ENCODE measurements at regions not wholly inside any gene's neighbourhood (a gene's known extent, or its start where the extent isn't known, plus 50 kb on each side); places are given as distances from the start of the nearest gene placed in this dataset.

- no peaks in the 10 kb centered on the region for H3K9me3 Mint-ChIP-seq
- H3K27ac Mint-ChIP-seq = no peak overlapping the region
- peaks cover 13% of the 10 kb centered on the region for H3K27me3 Mint-ChIP-seq
- intact Hi-C loops (cut with micrococcal nuclease) = no loop called here
- no peak for DNase-seq
- H3K36me3 Mint-ChIP-seq (ENCODE audit: low read depth) = no peaks in the 10 kb centered on the region
- peaks cover 6% of the 10 kb centered on the region for H3K4me1 Mint-ChIP-seq
- no peak overlapping the region for H3K4me3 Mint-ChIP-seq
Measured at GRCh38 chr6:12602342-12602741, 114.2 kb upstream of the PHACTR1 start.

- Mint-ChIP-seq H3K27me3 (peaks cover 13% of the 10 kb centered on the region), H3K9me3 (no peaks in the 10 kb centered on the region), H3K4me3 (no peak overlapping the region), H3K36me3 (ENCODE audit: low read depth) (no peaks in the 10 kb centered on the region), H3K4me1 (peaks cover 6% of the 10 kb centered on the region), H3K27ac (no peak overlapping the region)
- intact Hi-C loops (cut with micrococcal nuclease) = no loop called here
- no peak for DNase-seq
Measured at GRCh38 chr6:12602951-12603672, 113.5 kb upstream of the PHACTR1 start.

GRCh38 chr6:12603673-12604049 is 112.9 kb upstream of the PHACTR1 start:
- Mint-ChIP-seq H3K27ac (no peak overlapping the region), H3K4me3 (no peak overlapping the region), H3K27me3 (peaks cover 13% of the 10 kb centered on the region), H3K4me1 (peaks cover 11% of the 10 kb centered on the region), H3K9me3 (no peaks in the 10 kb centered on the region), H3K36me3 (ENCODE audit: low read depth) (no peaks in the 10 kb centered on the region)
- intact Hi-C loops (cut with micrococcal nuclease) = loop anchor here (2.0 kb wide), 2 partner anchors 315 to 949 kb away; no protein-coding TSS in a partner anchor
- no peak for DNase-seq

DNA sequence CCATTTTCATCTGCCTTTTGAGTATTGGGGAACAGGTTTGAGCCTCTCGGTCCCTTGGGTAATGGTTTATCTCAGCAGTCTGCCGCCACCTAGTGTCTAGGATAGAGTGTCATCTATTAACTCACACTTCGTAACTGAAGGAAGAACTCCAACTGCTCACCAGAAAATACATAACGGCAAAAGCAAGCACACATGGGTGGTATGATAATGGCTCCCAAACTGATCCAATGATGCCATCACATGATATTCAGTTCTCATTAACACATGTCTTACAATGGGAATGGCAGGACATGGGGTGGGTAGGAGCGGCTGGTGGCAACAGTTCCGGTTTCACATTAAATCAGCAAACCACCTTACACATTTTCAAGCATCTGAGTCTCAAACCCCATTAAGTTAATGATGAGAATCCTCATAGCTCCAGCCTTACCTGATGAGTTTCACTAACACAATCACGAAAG is 110.7 kb upstream of the PHACTR1 start:
- peak overlapping the region; percentile 39 for H3K4me3 Mint-ChIP-seq
- H3K36me3 Mint-ChIP-seq (ENCODE audit: low read depth) = no peaks in the 10 kb centered on the region
- H3K9me3 Mint-ChIP-seq = no peaks in the 10 kb centered on the region
- H3K27me3 Mint-ChIP-seq = peaks cover 7% of the 10 kb centered on the region
- H3K27ac Mint-ChIP-seq = no peak overlapping the region
- intact Hi-C loops (cut with micrococcal nuclease) = loop anchor here (2.0 to 5.0 kb wide), 3 partner anchors 317 to 951 kb away; no protein-coding TSS in a partner anchor
- peaks cover 13% of the 10 kb centered on the region for H3K4me1 Mint-ChIP-seq
- peak; percentile 84 for DNase-seq

GRCh38 chr6:12606616-12607015 is 110.0 kb upstream of the PHACTR1 start:
- Mint-ChIP-seq H3K4me1 (peaks cover 13% of the 10 kb centered on the region), H3K36me3 (ENCODE audit: low read depth) (no peaks in the 10 kb centered on the region), H3K27me3 (peaks cover 10% of the 10 kb centered on the region), H3K4me3 (no peak overlapping the region), H3K27ac (no peak overlapping the region), H3K9me3 (no peaks in the 10 kb centered on the region)
- intact Hi-C loops (cut with micrococcal nuclease) = loop anchor here (5.0 kb wide), 1 partner anchor 904 kb away; no protein-coding TSS in a partner anchor
- peak; percentile 39 for DNase-seq

GRCh38 chr6:12608016-12608860 is 108.3 kb upstream of the PHACTR1 start:
- peaks cover 13% of the 10 kb centered on the region for H3K4me1 Mint-ChIP-seq
- H3K9me3 Mint-ChIP-seq = no peaks in the 10 kb centered on the region
- H3K27me3 Mint-ChIP-seq = peaks cover 14% of the 10 kb centered on the region
- peak; percentile 52 for DNase-seq
- H3K4me3 Mint-ChIP-seq = no peak overlapping the region
- no peak overlapping the region for H3K27ac Mint-ChIP-seq
- intact Hi-C loops (cut with micrococcal nuclease) = loop anchor here (5.0 kb wide), 1 partner anchor 906 kb away; no protein-coding TSS in a partner anchor
- H3K36me3 Mint-ChIP-seq (ENCODE audit: low read depth) = no peaks in the 10 kb centered on the region

DNA sequence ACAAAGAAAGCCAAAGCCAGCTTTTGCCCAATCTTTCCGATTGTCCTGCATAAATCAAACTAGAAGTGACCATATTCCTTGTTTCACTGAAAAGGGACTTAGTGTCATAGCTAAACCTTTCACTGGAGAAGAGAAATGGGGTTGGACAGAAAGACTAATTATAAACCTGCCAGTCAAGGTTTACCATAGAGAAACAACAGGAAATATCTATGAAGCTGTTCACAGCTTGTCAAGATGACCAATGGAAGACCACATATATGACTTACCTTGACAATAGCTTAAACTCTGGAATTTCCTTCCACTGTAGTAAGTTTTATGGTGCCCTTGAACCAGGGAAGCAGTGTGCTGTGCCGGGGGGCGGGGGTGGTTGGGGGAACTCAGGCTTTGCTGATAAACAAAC is 107.7 kb upstream of the PHACTR1 start:
- intact Hi-C loops (cut with micrococcal nuclease) = loop anchor here (5.0 kb wide), 1 partner anchor 907 kb away; no protein-coding TSS in a partner anchor
- Mint-ChIP-seq H3K36me3 (ENCODE audit: low read depth) (no peaks in the 10 kb centered on the region), H3K9me3 (no peaks in the 10 kb centered on the region), H3K4me1 (peaks cover 13% of the 10 kb centered on the region), H3K4me3 (no peak overlapping the region), H3K27me3 (peaks cover 11% of the 10 kb centered on the region), H3K27ac (no peak overlapping the region)
- DNase-seq = peak; percentile 15

GRCh38 chr6:12609751-12610150 is 106.8 kb upstream of the PHACTR1 start:
- Mint-ChIP-seq H3K4me3 (no peak overlapping the region), H3K36me3 (ENCODE audit: low read depth) (no peaks in the 10 kb centered on the region), H3K4me1 (peaks cover 13% of the 10 kb centered on the region), H3K27me3 (peaks cover 11% of the 10 kb centered on the region), H3K27ac (no peak overlapping the region), H3K9me3 (no peaks in the 10 kb centered on the region)
- DNase-seq = no peak
- intact Hi-C loops (cut with micrococcal nuclease) = loop anchor here (5.0 kb wide), 1 partner anchor 907 kb away; no protein-coding TSS in a partner anchor

- Mint-ChIP-seq H3K4me1 (peaks cover 9% of the 10 kb centered on the region), H3K27ac (no peak overlapping the region), H3K9me3 (no peaks in the 10 kb centered on the region), H3K27me3 (peaks cover 8% of the 10 kb centered on the region), H3K36me3 (ENCODE audit: low read depth) (no peaks in the 10 kb centered on the region), H3K4me3 (no peak overlapping the region)
- intact Hi-C loops (cut with micrococcal nuclease) = no loop called here
- no peak for DNase-seq
Measured at GRCh38 chr6:12610862-12611261, 105.7 kb upstream of the PHACTR1 start.

DNA sequence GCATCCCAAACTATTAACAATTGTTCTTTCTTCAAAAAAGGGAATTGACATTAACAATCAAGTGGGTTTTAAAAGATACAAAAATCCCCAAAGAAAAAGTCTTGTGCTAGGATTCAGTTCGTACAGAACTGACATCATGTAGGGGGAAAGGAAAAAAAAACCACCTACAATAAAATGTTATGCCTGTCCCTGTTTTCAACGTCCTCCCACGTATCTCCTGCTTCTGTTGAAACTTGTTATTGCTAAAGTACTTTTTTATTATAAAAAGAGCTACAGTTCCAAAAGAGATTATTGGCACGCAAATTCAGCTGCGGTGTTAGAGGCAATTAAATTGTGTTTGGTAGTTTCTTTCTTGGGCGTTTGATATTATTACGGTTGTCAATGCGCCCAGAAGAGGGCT is 102.8 kb upstream of the PHACTR1 start:
- DNase-seq = no peak
- H3K9me3 Mint-ChIP-seq = no peaks in the 10 kb centered on the region
- no peaks in the 10 kb centered on the region for H3K36me3 Mint-ChIP-seq (ENCODE audit: low read depth)
- peaks cover under 1% of the 10 kb centered on the region for H3K4me1 Mint-ChIP-seq
- H3K27ac Mint-ChIP-seq = no peak overlapping the region
- no peak overlapping the region for H3K4me3 Mint-ChIP-seq
- intact Hi-C loops (cut with micrococcal nuclease) = no loop called here
- peaks cover 8% of the 10 kb centered on the region for H3K27me3 Mint-ChIP-seq

DNA sequence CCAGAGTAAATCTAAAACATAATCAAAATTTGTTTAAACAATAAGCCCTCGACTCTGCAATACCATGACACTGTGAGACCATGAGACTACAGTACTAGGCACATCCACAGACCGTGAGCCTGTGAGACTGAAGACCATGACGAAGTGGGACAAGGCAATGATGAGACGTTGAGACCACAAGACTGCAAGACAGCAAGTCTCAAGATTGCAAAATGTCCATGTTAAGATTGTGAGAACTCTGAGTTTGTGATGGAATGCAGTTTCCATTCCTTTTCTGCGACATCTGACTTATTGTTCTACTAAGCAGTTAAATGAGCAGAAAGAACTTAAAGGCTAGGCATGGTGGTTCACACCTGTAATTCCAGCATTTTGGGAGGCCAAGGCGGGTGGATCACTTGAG is 102.1 kb upstream of the PHACTR1 start:
- intact Hi-C loops (cut with micrococcal nuclease) = no loop called here
- Mint-ChIP-seq H3K4me3 (no peak overlapping the region), H3K36me3 (ENCODE audit: low read depth) (no peaks in the 10 kb centered on the region), H3K27ac (no peak overlapping the region), H3K4me1 (no peaks in the 10 kb centered on the region), H3K9me3 (no peaks in the 10 kb centered on the region), H3K27me3 (peaks cover 8% of the 10 kb centered on the region)
- DNase-seq = no peak

DNA sequence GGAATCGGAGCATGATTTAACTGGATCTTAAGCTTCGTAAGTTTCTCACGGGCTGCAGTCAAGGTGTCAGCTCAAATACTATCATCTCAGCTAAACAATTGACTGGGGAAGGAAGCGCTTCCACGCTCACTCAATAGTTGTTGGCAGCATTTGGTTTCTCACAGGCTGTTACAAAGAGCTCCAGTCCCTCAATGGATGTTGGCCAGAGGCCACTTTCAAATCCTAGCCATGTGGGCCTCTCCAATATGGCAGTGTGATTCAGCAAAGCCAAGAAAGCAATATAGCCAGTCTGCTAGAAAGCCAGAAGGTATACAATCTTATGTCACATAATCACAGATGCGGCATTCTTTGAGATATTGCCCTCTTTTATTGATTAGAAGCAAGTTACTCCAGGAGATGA is 98.3 kb upstream of the PHACTR1 start:
- no peak overlapping the region for H3K27ac Mint-ChIP-seq
- no peaks in the 10 kb centered on the region for H3K4me1 Mint-ChIP-seq
- intact Hi-C loops (cut with micrococcal nuclease) = no loop called here
- H3K9me3 Mint-ChIP-seq = no peaks in the 10 kb centered on the region
- no peaks in the 10 kb centered on the region for H3K36me3 Mint-ChIP-seq (ENCODE audit: low read depth)
- DNase-seq = no peak
- H3K4me3 Mint-ChIP-seq = no peak overlapping the region
- H3K27me3 Mint-ChIP-seq = peaks cover 9% of the 10 kb centered on the region

GRCh38 chr6:12621754-12622153 is 94.8 kb upstream of the PHACTR1 start:
- no peak for DNase-seq
- no peaks in the 10 kb centered on the region for H3K4me1 Mint-ChIP-seq
- no peak overlapping the region for H3K27ac Mint-ChIP-seq
- peaks cover 11% of the 10 kb centered on the region for H3K27me3 Mint-ChIP-seq
- no peaks in the 10 kb centered on the region for H3K36me3 Mint-ChIP-seq (ENCODE audit: low read depth)
- no peaks in the 10 kb centered on the region for H3K9me3 Mint-ChIP-seq
- intact Hi-C loops (cut with micrococcal nuclease) = no loop called here
- no peak overlapping the region for H3K4me3 Mint-ChIP-seq

DNA sequence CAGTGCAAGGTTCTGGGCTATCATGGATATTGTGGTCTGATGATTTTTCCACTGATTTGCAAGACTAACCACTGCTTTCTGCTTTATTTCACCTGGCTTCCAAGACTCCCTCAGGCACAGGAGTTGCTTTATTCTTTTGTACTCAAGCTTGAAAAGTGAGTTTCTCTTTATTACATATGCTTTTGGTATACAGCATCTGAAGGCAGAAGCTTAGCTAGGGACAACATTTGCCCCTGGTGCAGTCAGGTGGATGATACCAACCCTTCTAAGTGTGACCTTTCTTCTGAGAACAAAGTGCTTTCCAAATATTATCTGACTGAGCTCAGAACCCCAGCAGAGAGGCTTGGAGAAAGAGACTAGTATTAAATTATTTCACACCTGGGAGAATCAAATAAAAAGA is 94.0 kb upstream of the PHACTR1 start:
- no peaks in the 10 kb centered on the region for H3K36me3 Mint-ChIP-seq (ENCODE audit: low read depth)
- H3K9me3 Mint-ChIP-seq = no peaks in the 10 kb centered on the region
- H3K27ac Mint-ChIP-seq = no peak overlapping the region
- intact Hi-C loops (cut with micrococcal nuclease) = no loop called here
- no peak for DNase-seq
- no peaks in the 10 kb centered on the region for H3K4me1 Mint-ChIP-seq
- no peak overlapping the region for H3K4me3 Mint-ChIP-seq
- H3K27me3 Mint-ChIP-seq = peaks cover 14% of the 10 kb centered on the region

Data from activated CD4-positive, alpha-beta T cell treated with anti-CD3 and anti-CD28 coated beads, Interleukin-2, amount 10 ng/mL, durations not matched to agents 24 days and 14 days (primary cell).